Stimulated activated CD4-positive, alpha-beta T cell treated with anti-CD3 and anti-CD28 coated beads, Interleukin-2, amount 100 ng/mL, for 48 hours (primary cell): ENCODE measurements at regions not wholly inside any gene's neighbourhood (a gene's known extent, or its start where the extent isn't known, plus 50 kb on each side); places are given as distances from the start of the nearest gene placed in this dataset.

Source experiments
- DNase-seq, 2 donors: peaks; one replicate each; pipeline ENCODE4 v3.0.0-alpha.2; 2020

- DNase-seq, result no peak
Measured at GRCh38 chr4:153974452-153974851, 185.6 kb upstream of the SFRP2 start.

GRCh38 chr4:153973942-153974341, 185.1 kb upstream of the SFRP2 start:
- no peak for DNase-seq

- no peak for DNase-seq
Measured at GRCh38 chr4:153971899-153972298, 183.0 kb upstream of the SFRP2 start.

- DNase-seq, result no peak
Measured at GRCh38 chr4:153970169-153970568, 181.3 kb upstream of the SFRP2 start.

- DNase-seq, result no peak
Measured at GRCh38 chr4:153969542-153969941, 180.7 kb upstream of the SFRP2 start.

- DNase-seq, result no peak
Measured at GRCh38 chr4:153966641-153967040, 177.8 kb upstream of the SFRP2 start.

- no peak for DNase-seq
Measured at GRCh38 chr4:153963216-153963615, 174.3 kb upstream of the SFRP2 start.

- no peak for DNase-seq
Measured at GRCh38 chr4:153962311-153963039, 173.6 kb upstream of the SFRP2 start.

GRCh38 chr4:153955327-153955726, 166.4 kb upstream of the SFRP2 start:
- no peak for DNase-seq

GRCh38 chr4:153954654-153955053, 165.8 kb upstream of the SFRP2 start:
- DNase-seq, result no peak

GRCh38 chr4:153950100-153950979, 161.5 kb upstream of the SFRP2 start:
- no peak for DNase-seq

- DNase-seq, result no peak
Measured at GRCh38 chr4:153948041-153948440, 159.2 kb upstream of the SFRP2 start.

GRCh38 chr4:153947124-153947523, 158.2 kb upstream of the SFRP2 start:
- no peak for DNase-seq

- DNase-seq, result no peak
Measured at GRCh38 chr4:153945704-153946103, 156.8 kb upstream of the SFRP2 start.

- DNase-seq, result no peak
Measured at GRCh38 chr4:153943738-153944415, 155.0 kb upstream of the SFRP2 start.

- DNase-seq, result no peak
Measured at GRCh38 chr4:153940916-153941315, 152.0 kb upstream of the SFRP2 start.

- no peak for DNase-seq
Measured at GRCh38 chr4:153939570-153939969, 150.7 kb upstream of the SFRP2 start.

GRCh38 chr4:153938994-153939393, 150.1 kb upstream of the SFRP2 start:
- no peak for DNase-seq

GRCh38 chr4:153937289-153937688, 148.4 kb upstream of the SFRP2 start:
- no peak for DNase-seq

GRCh38 chr4:153936121-153936520, 147.2 kb upstream of the SFRP2 start:
- no peak for DNase-seq

GRCh38 chr4:153934688-153935017, 145.8 kb upstream of the SFRP2 start:
- no peak for DNase-seq

- DNase-seq, result no peak
Measured at GRCh38 chr4:153933915-153934687, 145.2 kb upstream of the SFRP2 start.

- no peak for DNase-seq
Measured at GRCh38 chr4:153931804-153932203, 142.9 kb upstream of the SFRP2 start.
